COLO829 (cell line): ENCODE measurements at regions not wholly inside any gene's neighbourhood (a gene's known extent, or its start where the extent isn't known, plus 50 kb on each side); places are given as distances from the start of the nearest gene placed in this dataset.
"Not testable (repeated sequence)": the region's sequence is repeated elsewhere in the genome, so short reads cannot be mapped to it uniquely, and the experiment has no call there.

Experiments
- DNase-seq: peaks from one replicate; pipeline ENCODE4 v3.0.0; 2012; ENCODE audit warnings: low spot score

DNA sequence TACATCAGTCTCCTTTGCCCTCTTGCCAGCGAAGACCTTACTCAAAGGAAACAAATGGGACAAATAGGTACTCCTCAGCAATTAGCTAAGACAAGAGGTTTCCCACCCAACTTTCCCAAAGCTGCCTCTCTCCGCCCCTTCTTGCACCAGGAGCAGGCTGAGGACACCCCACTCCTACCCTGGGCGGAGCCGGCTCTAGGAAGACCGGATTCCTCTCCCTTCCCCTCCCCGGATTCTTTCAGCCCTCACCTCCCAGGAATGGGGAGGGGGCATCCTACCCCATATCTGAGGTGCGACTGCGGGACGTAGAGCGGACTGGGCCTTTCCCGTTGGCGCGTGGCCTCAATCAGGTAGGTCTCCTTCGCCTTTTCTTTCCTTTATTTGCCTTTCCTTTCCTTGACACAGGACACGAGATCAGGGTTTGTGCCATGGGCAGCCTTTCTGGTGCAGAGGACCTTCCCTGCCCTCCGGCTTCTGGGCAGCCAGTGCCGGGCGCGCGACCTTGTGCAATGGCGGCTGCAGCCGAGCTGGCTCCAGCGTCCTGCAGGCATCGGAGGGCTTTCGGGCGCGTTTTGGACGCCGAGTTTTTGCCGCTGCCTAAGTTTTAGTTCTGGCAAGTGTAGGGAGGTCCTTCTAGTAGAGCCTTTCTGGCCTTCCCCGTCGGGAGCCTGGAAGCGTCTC is 279.9 kb downstream of the PLS3 start:
- not testable (repeated sequence) for DNase-seq

DNA sequence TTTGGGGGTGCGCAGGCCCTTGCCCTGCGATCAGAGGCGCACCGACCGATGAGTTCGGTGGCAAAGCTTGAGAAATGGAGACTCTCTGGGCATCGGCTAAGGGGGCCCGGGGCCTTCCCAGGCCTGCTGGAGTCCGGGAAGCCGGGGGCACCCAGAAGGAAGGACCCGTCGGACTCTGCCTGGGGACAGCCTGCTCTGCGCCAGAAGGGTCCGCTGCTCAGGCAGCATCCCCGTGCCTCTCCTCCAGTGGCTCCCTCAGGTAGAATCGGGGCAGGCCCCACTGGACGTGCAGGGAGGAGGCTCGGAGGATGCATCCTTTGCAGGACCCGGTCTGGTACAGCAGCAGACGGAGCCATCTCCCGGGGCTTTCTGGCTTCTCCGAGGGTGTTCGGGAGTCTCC is 290.0 kb downstream of the PLS3 start:
- not testable (repeated sequence) for DNase-seq

DNA sequence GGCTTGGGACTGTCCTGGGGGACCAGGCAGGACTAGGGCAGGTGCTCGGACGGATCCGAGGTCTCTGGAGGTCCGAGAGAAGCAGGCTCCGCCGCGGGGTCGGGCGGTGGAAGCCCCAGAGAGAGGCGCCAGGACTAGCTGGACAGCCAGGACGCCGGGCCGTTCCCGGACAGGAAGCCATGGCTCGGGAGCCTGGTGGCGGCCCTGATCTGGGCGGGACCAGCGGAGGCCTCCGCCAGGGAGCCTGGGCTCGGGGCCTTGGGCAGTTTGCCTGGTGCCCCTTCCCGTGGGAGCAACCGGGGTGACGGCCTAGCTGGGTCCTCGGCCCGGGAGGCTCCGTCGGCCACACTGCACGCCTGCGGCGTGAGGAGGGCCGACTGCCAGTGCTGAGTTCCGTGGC is 292.3 kb downstream of the PLS3 start:
- not testable (repeated sequence) for DNase-seq

DNA sequence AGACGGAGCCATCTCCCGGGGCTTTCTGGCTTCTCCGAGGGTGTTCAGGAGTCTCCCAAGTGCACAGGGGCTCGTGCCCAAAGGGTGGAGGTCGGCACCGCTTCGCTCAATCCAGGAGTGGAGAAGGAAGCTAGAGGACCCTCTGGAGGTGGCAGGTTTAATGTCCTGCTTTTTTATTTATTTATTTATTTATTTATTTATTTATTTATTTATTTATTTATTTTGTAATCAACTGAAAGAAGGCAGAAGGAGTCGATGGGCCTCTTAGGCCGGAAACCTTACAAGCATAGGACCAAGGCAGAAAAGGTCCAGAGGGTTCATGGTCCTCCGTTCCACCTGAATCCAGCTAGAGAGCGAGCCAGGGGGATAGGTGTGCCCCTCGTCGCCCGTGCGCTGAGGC is 289.4 kb upstream of the AGTR2 start:
- not testable (repeated sequence) for DNase-seq

DNA sequence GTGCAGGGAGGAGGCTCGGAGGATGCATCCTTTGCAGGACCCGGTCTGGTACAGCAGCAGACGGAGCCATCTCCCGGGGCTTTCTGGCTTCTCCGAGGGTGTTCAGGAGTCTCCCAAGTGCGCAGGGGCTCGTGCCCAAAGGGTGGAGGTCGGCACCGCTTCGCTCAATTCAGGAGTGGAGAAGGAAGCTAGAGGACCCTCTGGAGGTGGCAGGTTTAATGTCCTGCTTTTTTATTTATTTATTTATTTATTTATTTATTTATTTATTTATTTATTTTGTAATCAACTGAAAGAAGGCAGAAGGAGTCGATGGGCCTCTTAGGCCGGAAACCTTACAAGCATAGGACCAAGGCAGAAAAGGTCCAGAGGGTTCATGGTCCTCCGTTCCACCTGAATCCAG is 286.4 kb upstream of the AGTR2 start:
- DNase-seq, result not testable (repeated sequence)

DNA sequence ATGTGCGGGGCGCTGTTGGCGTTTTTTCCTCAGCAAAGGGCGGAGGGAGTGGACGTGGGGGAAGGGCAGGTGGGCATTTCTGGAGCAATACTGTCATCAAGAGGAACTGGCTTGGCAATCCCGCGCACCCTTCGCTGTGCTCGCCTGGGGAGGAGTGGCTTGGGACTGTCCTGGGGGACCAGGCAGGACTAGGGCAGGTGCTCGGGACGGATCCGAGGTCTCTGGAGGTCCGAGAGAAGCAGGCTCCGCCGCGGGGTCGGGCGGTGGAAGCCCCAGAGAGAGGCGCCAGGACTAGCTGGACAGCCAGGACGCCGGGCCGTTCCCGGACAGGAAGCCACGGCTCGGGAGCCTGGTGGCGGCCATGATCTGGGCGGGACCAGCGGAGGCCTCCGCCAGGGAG is 282.5 kb upstream of the AGTR2 start:
- DNase-seq, result not testable (repeated sequence)

DNA sequence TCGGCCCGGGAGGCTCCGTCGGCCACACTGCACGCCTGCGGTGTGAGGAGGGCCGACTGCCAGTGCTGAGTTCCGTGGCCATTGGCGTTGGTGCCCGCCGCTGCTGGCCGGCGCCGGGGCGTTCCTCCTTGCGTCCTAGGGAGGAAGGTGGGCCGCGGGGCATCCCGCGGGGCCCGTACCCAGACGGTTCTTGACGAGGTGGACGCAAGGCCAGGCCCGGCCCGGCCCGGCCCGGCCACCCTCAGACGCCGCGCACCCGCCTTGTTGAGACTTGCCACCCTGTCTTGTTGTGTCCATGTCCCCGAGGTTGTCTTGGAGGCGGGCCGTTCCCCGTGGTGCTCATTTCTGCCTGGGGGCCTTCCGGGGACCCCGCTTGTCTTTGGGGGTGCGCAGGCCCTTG is 282.0 kb upstream of the AGTR2 start:
- not testable (repeated sequence) for DNase-seq

DNA sequence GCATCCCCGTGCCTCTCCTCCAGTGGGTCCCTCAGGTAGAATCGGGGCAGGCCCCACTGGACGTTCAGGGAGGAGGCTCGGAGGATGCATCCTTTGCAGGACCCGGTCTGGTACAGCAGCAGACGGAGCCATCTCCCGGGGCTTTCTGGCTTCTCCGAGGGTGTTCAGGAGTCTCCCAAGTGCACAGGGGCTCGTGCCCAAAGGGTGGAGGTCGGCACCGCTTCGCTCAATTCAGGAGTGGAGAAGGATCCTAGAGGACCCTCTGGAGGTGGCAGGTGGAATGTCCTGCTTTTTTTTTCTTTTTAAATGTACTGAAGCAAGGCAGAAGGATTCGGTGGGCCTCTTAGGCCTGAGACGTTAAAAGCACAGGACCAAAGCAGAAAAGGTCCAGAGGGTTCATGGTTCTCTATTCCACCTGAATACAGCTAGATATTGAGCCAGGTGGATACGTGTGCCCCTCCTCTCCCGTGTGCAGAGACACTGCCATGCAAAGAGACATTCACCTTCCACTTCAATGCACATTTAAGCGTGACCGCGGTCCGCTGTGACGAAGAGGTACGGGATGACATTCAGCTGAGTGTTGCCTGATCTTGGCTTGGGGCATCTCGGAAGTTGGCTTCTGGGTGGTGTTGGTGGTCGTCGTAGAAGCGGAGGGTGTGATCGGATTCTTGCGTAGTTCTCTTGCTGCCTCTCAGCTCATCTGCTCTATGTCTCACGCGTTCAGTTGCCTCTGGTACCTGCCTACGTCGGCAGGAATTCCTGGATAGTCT is 281.2 kb upstream of the AGTR2 start:
- DNase-seq, result no peak

DNA sequence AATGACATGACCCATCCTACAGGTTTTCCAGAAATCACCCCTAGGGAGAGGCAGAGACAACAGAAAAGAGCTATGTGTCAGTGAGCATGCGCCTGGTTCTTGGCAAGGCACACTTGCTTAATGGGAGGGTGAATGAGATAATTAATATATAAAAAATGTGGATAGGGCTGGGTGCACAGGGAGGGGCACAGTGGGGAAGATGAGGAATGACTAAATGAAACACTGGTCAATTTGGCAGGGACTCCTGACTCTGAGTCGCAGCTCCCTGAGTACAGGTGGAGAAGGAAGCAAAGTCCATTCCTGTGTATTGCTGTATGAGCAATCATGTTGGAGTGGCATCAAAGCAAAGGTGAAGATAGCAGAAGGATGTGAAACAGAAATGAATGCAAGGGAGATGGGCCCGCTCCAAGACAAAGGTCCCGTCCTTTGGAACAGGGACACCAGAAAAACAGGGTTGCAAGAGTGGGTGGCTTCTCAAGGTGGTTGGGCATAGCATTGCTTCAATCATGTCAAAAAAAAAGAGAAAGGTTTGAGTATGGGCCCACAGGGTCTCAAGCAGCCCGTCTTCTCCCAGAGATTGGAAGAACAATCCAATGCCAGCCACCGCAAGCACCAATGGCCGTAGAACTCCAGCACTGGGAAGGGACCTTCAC is 278.4 kb upstream of the AGTR2 start:
- no peak for DNase-seq

DNA sequence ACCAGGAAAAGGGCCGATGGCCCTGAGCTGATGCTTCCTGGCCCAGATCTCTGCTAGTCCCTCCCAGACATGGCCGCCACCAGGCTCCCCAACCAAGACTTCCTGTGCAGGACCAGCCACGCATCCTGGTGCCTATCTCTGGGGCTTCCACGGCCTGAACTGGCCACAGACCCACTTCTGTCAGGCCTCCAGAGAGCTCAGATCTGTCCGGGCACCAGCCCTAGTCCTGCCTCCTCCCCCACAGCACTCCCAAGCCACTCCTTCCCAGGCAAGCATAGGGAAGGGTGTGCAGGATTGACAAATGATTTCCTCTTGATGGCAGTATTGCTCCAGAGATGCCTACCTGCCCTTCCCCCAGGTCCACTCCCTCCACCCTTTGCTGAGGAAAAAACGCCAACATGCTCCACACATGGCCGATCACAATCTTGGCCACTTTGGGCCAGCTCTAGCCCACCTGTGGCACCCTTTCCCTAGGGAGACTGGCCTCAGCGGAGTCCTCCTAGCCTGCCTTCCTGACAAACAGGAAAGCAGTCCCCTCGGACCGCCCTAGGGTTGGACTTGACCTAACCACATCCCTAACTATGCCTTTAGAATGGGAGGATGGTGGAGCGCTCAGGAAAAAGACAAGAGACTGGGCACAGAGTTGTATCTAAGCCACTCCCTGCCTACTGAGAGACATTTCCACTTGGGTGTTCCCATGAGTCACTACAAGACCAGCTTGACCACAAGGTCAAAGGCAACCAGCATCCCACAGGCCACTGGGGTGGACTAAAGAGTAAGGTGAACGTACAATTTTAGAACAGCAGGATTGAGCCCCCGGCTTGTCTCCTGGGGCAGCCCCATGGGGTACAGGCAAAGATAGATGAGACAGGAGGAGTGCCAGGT is 277.5 kb upstream of the AGTR2 start:
- peak; percentile 80 for DNase-seq

DNA sequence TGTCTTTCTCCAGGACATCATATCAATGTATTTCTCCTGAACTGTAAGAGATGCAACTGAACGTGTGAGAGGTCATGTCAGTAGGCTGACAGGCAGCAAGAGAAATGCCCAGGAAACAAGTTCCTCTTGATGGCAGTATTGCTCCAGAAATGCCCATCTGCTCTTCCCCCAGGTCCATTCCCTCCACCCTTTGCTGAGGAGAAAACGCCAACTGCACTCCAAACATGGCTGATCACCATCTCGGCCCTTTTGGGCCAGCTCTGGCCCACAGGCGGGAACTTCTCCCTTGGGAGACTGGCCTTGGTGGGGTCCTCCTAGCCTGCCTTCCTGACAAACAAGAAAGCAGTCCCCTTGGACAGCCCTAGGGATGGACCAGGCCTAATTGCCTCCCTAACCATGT is 276.5 kb upstream of the AGTR2 start:
- DNase-seq, result peak; percentile 51

DNA sequence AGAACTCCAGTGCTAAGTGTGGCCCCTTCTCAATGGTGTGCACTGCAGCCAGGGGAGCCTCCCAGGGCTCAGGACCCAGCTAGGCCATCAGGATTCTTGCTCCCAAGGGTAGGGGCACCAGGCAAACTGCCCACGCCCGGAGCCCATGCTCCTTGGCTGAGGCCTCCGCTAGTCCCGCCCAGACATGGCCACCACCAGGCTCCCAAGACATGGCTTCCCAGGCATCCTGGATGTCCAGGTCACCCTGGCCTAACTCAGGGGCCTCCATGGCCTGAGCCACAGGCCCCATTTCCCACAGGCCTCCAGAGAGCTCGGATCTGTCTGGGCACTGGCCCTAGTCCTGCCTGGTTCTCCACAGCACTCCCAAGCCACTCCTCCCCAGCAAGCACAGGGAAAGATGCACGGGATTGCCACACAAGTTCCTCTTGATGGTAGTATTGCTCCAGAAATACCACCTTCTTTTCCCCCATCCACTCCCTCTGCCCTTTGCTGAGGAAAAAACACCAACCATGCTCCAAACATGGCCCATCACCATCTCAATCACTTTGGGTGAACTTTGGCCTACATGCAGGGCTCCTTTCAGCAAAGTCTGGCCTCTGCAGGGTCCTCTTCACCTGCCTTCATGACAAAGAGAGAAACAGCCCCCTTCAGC is 274.7 kb upstream of the AGTR2 start:
- no peak for DNase-seq

DNA sequence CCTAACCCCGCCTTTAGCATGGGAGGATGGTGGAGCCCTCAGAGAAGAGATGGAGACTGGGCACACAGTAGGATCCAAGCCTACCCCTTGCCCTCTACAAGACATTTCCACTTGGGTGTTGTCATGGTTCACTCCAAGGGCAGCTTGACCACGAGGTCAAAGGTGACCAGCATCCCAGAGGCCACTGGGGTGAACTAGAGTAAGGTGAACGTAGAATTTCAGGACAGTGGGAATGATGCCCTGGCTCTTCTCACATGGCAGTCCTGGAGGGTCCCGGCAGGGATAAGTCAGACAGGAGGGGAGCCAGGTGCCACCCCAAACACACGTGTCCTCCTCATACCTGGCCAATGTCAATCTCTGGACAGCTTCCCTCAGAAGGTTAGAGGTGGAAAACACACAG is 274.2 kb upstream of the AGTR2 start:
- DNase-seq, result no peak

DNA sequence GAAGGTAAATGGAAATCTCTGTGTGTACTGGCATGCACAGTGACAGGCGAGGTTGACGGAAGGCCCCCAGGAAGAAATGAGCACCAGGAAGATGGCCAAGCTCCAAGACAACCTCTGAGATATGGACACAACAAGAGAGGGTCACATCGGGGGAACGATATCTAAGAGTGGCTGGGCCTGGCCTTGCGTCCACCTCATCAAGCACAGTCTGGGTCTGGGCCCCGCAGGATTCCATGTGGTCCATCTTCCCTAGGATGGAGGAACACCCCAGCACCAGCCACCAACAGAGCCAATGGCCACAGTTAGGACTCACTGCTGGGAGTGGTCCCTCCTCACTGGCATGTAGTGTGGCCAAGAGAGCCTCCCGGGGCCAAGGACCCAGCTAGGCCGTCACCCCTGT is 272.6 kb upstream of the AGTR2 start:
- DNase-seq, result no peak

DNA sequence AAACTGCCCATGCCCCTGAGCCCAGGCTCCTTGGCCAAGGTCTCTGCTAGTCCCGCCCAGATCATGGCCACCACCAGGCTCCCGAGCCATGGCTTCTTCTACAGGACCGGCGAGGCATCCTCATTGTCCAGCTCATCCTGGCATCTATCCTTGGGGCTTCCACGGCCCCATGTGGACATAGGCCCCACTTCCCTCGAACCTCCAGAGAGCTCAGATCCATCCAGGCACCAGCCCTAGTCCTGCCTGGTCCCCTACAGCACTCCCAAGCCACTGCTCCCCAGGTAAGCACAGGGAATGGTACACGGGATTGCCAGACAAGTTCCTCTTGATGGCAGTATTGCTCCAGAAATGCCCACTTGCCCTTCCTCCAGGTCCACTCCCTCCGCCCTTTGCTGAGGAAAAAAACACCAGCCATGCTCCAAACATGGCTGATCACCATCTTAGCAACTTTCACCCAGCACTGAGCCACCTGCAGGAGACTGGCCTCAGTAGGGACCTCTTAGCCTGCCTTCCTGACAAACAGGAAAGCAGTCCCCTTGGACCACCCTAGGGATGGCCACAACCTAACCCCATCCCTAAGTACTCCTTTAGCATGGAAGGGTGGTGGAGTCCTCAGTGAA is 272.1 kb upstream of the AGTR2 start:
- DNase-seq, result peak; percentile 42

DNA sequence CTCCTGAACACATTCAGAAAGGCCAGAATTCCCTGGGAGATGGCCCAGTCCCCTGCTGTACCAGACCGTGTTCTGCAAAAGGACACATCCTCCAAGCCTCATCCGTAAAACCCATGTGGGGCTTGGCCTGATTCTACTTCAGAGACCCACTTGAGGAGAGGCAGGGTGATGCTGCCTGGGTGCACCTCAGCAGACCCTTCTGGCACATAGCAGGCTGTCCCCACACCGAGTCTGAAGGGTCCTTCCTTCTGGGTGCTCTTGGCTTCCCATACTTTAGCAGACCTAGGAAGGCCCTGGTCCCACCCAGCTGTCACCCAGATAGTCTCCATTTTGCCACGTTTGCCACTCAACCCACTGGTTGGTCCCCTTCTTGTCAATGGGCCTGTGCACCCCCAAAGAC is 270.1 kb upstream of the AGTR2 start:
- DNase-seq, result no peak

DNA sequence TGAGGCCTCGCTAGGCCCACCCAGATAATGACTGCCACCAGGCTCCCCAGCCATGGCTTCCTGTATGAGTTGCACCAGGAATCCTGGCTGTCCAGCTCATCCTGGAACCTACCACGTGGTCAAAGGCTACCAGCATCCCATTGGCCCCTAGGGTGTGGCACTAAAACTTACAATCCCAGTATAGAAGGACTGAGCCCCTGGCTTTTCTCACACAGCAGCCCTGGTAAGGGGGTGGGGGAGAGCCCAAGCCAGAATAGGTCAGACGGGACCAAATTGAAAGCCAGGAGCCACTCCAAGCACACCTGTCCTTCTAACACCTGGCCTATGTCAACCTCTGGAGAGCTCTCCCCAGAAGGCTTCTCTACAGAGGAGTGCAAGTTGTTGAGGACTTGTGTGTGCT is 269.3 kb upstream of the AGTR2 start:
- DNase-seq, result no peak

DNA sequence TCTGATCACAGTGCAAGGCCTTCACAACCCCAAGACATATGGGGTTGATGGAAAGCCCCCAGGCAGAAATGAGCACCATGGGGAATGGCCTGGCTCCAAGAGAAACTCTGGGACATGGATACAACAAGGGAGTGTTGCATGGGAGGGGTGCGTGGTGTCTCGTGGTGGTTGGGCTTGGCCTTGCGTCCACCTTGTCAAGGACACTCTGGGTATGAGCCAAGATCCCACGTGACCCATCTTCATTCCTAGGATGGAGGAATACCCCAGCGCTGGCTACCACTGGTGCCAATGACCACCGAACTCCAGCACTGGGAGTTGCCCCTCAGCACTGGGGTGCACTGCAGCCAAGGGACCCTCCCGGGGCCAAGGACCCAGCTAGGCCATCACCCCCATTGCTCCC is 267.5 kb upstream of the AGTR2 start:
- DNase-seq, result no peak

DNA sequence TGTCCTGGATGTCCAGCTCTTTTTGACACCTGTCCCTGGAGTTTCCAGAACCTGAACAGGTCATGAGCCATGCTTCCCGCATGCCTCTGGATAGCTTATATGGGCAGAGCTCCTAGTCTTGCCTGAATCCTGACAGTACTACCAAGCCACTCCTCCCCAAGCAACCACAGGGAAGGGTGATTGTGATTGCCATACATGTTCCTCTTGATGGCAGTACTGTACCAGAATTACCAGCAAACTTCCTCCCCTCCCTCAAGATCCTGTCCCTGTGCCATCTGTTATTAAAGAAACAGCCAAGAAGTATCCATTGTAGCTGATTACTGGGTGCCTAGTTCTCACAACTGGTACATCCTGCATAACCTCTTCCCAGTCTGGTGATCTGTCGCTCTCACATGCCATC is 264.3 kb upstream of the AGTR2 start:
- DNase-seq, result no peak

DNA sequence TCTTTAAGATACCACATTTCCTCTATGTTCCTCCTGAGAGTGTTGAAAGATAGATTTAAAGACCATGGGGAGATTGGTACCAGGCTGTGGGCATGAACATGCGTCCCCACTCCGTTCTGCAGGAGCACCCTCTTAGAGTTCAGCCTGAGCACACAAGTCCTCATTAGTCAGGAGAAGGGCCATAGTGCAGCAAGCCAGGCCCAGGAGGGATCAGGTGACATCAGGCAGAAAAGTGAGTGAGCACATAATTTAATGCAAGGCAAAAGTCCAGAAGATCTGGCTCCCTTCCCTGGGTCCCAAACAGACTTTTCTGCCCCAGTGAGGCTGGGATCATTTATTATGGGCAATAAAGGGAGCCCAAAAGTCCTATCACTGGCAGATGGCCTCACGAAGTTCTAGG is 263.7 kb upstream of the AGTR2 start:
- DNase-seq, result no peak

DNA sequence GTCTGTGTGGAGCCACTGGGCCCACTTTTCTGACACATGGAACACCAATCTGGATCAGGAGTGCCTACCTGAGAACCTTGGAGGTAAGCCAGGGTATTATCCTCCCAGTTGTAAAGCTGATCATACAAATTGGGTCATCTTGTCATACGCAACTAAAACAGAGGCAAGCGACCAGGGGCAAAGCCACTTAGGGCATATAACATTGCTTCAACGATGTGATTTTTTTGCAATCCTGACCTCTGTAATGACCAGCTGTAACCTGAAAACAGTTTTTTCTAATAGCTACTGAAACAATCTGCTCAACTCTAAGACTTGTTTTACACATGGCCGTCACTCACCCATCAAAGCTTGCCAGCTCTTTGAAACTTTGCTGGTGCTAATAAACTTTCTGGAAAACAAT is 261.5 kb upstream of the AGTR2 start:
- DNase-seq, result no peak
